HCT116 (cell line): ENCODE measurements at regions not wholly inside any gene's neighbourhood (a gene's known extent, or its start where the extent isn't known, plus 50 kb on each side); places are given as distances from the start of the nearest gene placed in this dataset.

Source experiments
- ATAC-seq: fragments of 200-7000 bp; cut with Tn5 transposase; 2 replicates; pipeline ENCODE4 v1.9.1; 2020; ENCODE audit warnings: mild to moderate bottlenecking, moderate library complexity
- BruUV-seq: library from RNA; stranded (reverse); fragments of 400-500 nt; replicated peaks from 2 replicates; lab custom pipeline; 2021; lab: Mats Ljungman, UMichigan
- CTCF ChIA-PET: fragments of 300-600 bp; sonication (Branson Sonifier 250); formaldehyde crosslinking; loops from one replicate; lab custom pipeline; 2021; ENCODE audit warnings: antibody characterized with exemption; lab: Charles Lee
- POLR2A ChIA-PET: fragments of 300-600, 350-600 bp; sonication (Branson Sonifier 250); formaldehyde crosslinking; loops from one replicate; lab custom pipeline; 2021; ENCODE audit warnings: antibody characterized with exemption; lab: Charles Lee
- RAD21 ChIA-PET, 2 experiments: fragments of 300-600 bp; sonication (Branson Sonifier 250); formaldehyde crosslinking; loops; one replicate each; lab custom pipeline; 2023; ENCODE audit warnings: low total read pairs in 2 of 2; ENCODE audit not compliant: uncharacterized antibody in 2 of 2, unreplicated experiment in 2 of 2, low non-redundant PET in 1 of 2; lab: Charles Lee
- DNase-seq: peaks from one replicate; pipeline ENCODE4 v3.0.0-alpha.2; 2010; ENCODE audit warnings: low read depth, low spot score
- H2AFZ ChIP-seq: fragments of 200-600 bp; shearing (Covaris generic), sonication (generic); 2 replicates; pipeline ENCODE4 v1.6.1; 2017; ENCODE audit warnings: low read depth, mixed run types, mixed read lengths, antibody characterized with exemption, low read length; ENCODE audit not compliant: poor library complexity, severe bottlenecking
- H3K27ac ChIP-seq: 2 replicates; pipeline ENCODE4 v1.5.1; 2012; ENCODE audit warnings: low read depth, low read length
- H3K27me3 ChIP-seq: fragments of 200-600 bp; sonication (generic); 2 replicates; pipeline ENCODE4 v1.6.1; 2016; ENCODE audit warnings: mixed run types, low read length, mixed read lengths; ENCODE audit not compliant: insufficient read depth
- H3K36me3 ChIP-seq, 2 experiments: fragments of 200-500 bp in 1 of 2; fragments of 200-600 bp in 1 of 2; sonication (Bioruptor generic) in 1 of 2; sonication (generic) in 1 of 2; 2 replicates each; pipeline versions ENCODE4 v1.5.1 to v1.6.1; 2014 to 2016; ENCODE audit warnings: low read length in 2 of 2, inconsistent platforms in 1 of 2, mixed read lengths in 1 of 2, mixed run types in 1 of 2; ENCODE audit not compliant: insufficient read depth in 2 of 2, control insufficient read depth in 1 of 2
- H3K4me1 ChIP-seq, 2 experiments: fragments of 200-600 bp in 1 of 2; sonication (generic) in 1 of 2; 2 replicates each; pipeline versions ENCODE4 v1.5.1 to v1.6.1; 2012 to 2017; ENCODE audit warnings: low read length in 2 of 2, inconsistent platforms in 1 of 2, mild to moderate bottlenecking in 1 of 2, mixed read lengths in 1 of 2, mixed run types in 1 of 2, moderate library complexity in 1 of 2; ENCODE audit not compliant: insufficient read depth in 2 of 2, control insufficient read depth in 1 of 2
- H3K4me2 ChIP-seq: fragments of 200-600 bp; sonication (generic); 2 replicates; pipeline ENCODE4 v1.6.1; 2017; ENCODE audit warnings: mixed run types, low read length, mixed read lengths
- H3K4me3 ChIP-seq, 2 experiments: fragments of 200-600 bp in 1 of 2; sonication (generic) in 1 of 2; replicated peaks in 1 of 2; 2 replicates each; pipeline ENCODE4 v1.5.1; 2011 to 2016; ENCODE audit warnings: low read length in 2 of 2, control low read depth in 1 of 2, low read depth in 1 of 2, mild to moderate bottlenecking in 1 of 2, mixed read lengths in 1 of 2, mixed run types in 1 of 2
- H3K79me2 ChIP-seq: fragments of 200-600 bp; sonication (generic); 2 replicates; pipeline ENCODE4 v1.6.1; 2017; ENCODE audit warnings: mild to moderate bottlenecking, mixed run types, low read length, moderate library complexity, mixed read lengths; ENCODE audit not compliant: insufficient read depth
- H3K9ac ChIP-seq: fragments of 200-600 bp; sonication (generic); 2 replicates; pipeline ENCODE4 v1.6.1; 2016; ENCODE audit warnings: low read length, mixed read lengths
- H3K9me2 ChIP-seq: fragments of 200-600 bp; sonication (generic), shearing (Covaris generic); 2 replicates; pipeline ENCODE4 v1.6.1; 2017; ENCODE audit warnings: mixed run types, mild to moderate bottlenecking, moderate library complexity; ENCODE audit not compliant: insufficient read depth
- H3K9me3 ChIP-seq, 2 experiments: fragments of 200-500 bp in 1 of 2; fragments of 200-600 bp in 1 of 2; sonication (Bioruptor generic) in 1 of 2; sonication (generic) in 1 of 2; 2 replicates each; pipeline ENCODE4 v1.6.1; 2014 to 2017; ENCODE audit warnings: low read length in 2 of 2, mixed read lengths in 2 of 2, inconsistent platforms in 1 of 2, low read depth in 1 of 2, mild to moderate bottlenecking in 1 of 2, mixed run types in 1 of 2, moderate library complexity in 1 of 2; ENCODE audit not compliant: control insufficient read depth in 1 of 2, insufficient read depth in 1 of 2
- H4K20me1 ChIP-seq: fragments of 200-600 bp; sonication (generic), shearing (Covaris generic); 2 replicates; pipeline ENCODE4 v1.6.1; 2017; ENCODE audit warnings: mixed run types, mild to moderate bottlenecking, moderate library complexity; ENCODE audit not compliant: insufficient read depth
- CBX3 ChIP-seq: IDR thresholded peaks from 2 replicates; pipeline ENCODE4 v1.6.1; 2012; ENCODE audit warnings: low read depth
- EGR1 ChIP-seq: IDR thresholded peaks from 2 replicates; pipeline ENCODE4 v1.6.1; 2012; ENCODE audit warnings: low read depth
- FOSL1 ChIP-seq: IDR thresholded peaks from 2 replicates; pipeline ENCODE4 v1.6.1; 2012; ENCODE audit warnings: low read depth
- RAD21 ChIP-seq: IDR thresholded peaks from 2 replicates; pipeline ENCODE4 v1.6.1; 2012; ENCODE audit warnings: low read depth, mild to moderate bottlenecking
- YY1 ChIP-seq: IDR thresholded peaks from 2 replicates; pipeline ENCODE4 v1.6.1; 2011; ENCODE audit warnings: low read length, low read depth, moderate library complexity, mild to moderate bottlenecking; ENCODE audit not compliant: insufficient replicate concordance; ENCODE audit errors: extremely low read depth
- intact Hi-C: fragments of 100-400 bp; cut with micrococcal nuclease; formaldehyde crosslinking; loops from 2 replicates; pipeline ENCODE4 v1.10.0; 2022
- TF ChIP-seq, protein P1 (sequence below): IDR thresholded peaks from 2 replicates; pipeline ENCODE4 v1.6.1; 2011; ENCODE audit warnings: mild to moderate bottlenecking, low read length, moderate library complexity; ENCODE audit not compliant: insufficient replicate concordance; ENCODE audit errors: extremely low read depth
- TF ChIP-seq, protein P2 (sequence below), 3 experiments: fragments of 200-600 bp in 1 of 3; sonication (generic) in 1 of 3; IDR thresholded peaks in 2 of 3; conservative IDR thresholded peaks in 1 of 3; 2 replicates each; pipeline ENCODE4 v1.5.1; 2012 to 2017; ENCODE audit warnings: low read depth in 2 of 3, low read length in 2 of 3, antibody characterized with exemption in 1 of 3, borderline replicate concordance in 1 of 3, control low read depth in 1 of 3, mild to moderate bottlenecking in 1 of 3, mixed read lengths in 1 of 3, mixed run types in 1 of 3, moderate library complexity in 1 of 3; ENCODE audit not compliant: insufficient read depth in 1 of 3
- TF ChIP-seq, protein P3 (sequence below): IDR thresholded peaks from 2 replicates; pipeline ENCODE4 v1.6.1; 2012

DNA sequence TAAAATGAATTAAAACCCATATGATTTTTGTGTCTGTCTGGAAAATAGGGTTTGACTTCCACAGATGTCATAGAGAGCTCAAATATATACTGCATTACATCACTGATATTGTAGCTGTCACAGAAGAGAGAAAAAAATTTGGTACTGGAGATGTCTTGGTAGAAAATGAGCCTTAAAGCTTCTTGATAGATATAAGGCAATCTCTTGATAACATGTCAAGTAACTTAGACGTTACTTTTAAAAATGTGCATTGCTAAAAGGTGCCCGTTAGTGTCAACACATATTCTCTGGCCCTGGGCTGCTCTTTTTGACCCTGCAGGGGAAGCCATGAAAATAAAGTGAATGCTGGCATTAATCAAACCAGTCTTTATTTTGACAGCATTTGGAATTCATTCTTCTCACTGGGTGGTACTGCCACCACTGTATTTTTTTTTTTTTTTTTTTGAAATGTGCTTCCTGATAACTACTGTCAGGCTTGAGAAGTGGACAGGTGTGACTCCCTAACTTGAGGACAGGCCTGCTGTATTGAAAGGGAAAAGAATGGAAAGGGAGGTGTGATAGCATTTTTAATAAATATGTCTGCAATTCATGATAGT, 53.0 kb upstream of the RAPGEF2 start:
- no peaks in the 10 kb centered on the region for H3K9me3 ChIP-seq
- H3K27ac ChIP-seq, result no peak overlapping the region
- no peak for ATAC-seq
- no peak for TF ChIP-seq FOSL1
- intact Hi-C loops, result no loop called here
- no peak overlapping the region for H3K4me2 ChIP-seq
- H3K79me2 ChIP-seq, result no peaks in the 10 kb centered on the region
- BruUV-seq, result no TSS peak
- H3K9ac ChIP-seq, result no peak overlapping the region
- RAD21 ChIA-PET, result no interaction called here
- no peak overlapping the region for H2AFZ ChIP-seq
- CTCF ChIA-PET, result no interaction called here
- no peaks in the 10 kb centered on the region for H4K20me1 ChIP-seq
- no peak overlapping the region for H3K4me3 ChIP-seq
- H3K36me3 ChIP-seq, result no peaks in the 10 kb centered on the region
- no peak for DNase-seq
- POLR2A ChIA-PET, result no interaction called here
- H3K27me3 ChIP-seq, result no peaks in the 10 kb centered on the region
- H3K9me2 ChIP-seq, result no peaks in the 10 kb centered on the region
- H3K4me1 ChIP-seq, result peaks cover 0 to 5% of the 10 kb centered on the region in 2 experiments; a peak in 2 of 4 replicates

DNA sequence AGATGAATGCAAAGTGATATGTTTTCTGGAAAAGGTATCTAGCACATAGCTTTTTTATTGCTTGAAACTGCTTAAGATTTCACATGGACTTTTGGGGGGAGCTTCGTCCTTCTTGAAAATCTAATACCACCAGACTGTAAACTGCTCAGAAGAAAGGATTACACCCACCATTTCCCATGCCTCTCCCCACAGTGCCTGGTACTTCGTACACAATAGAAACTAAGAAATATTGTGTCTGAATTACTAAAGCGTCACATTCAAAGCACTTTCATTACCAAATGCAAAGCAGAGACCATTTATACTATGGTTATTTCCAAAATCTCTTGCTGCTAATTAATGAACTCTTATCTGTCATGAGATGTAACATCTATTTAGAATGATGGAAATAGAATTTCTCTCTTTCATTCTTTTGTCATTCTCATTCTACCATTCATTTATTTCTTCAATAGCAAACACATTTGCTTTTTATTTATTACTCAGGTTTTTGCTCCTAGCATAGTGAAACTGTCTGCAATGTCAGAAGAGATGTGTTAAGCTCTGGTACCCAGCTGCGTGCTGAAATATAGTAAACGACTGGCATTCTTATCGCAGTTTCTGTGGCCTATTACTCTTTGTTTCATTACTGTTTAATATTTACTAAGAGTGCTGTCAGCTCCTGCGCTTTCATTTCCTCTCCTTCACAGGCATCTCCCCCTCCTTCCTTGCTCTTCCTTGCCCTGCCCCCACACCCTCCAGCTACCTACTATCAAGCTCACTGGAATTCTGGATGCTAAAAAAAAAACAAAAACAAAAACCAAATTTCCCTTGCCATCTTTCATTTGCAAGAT, 51.4 kb upstream of the RAPGEF2 start:
- no peak overlapping the region for H3K4me3 ChIP-seq
- ATAC-seq, result no peak
- H3K36me3 ChIP-seq, result no peaks in the 10 kb centered on the region
- H3K9me3 ChIP-seq, result no peaks in the 10 kb centered on the region
- RAD21 ChIA-PET, result no interaction called here
- CTCF ChIA-PET, result no interaction called here
- no peak overlapping the region for H3K4me2 ChIP-seq
- TF ChIP-seq CBX3 (no peak), FOSL1 (no peak), YY1 (no peak), EGR1 (no peak), RAD21 (no peak)
- TF ChIP-seq, protein P1, sequence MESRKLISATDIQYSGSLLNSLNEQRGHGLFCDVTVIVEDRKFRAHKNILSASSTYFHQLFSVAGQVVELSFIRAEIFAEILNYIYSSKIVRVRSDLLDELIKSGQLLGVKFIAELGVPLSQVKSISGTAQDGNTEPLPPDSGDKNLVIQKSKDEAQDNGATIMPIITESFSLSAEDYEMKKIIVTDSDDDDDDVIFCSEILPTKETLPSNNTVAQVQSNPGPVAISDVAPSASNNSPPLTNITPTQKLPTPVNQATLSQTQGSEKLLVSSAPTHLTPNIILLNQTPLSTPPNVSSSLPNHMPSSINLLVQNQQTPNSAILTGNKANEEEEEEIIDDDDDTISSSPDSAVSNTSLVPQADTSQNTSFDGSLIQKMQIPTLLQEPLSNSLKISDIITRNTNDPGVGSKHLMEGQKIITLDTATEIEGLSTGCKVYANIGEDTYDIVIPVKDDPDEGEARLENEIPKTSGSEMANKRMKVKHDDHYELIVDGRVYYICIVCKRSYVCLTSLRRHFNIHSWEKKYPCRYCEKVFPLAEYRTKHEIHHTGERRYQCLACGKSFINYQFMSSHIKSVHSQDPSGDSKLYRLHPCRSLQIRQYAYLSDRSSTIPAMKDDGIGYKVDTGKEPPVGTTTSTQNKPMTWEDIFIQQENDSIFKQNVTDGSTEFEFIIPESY, result no peak
- TF ChIP-seq, protein P2, sequence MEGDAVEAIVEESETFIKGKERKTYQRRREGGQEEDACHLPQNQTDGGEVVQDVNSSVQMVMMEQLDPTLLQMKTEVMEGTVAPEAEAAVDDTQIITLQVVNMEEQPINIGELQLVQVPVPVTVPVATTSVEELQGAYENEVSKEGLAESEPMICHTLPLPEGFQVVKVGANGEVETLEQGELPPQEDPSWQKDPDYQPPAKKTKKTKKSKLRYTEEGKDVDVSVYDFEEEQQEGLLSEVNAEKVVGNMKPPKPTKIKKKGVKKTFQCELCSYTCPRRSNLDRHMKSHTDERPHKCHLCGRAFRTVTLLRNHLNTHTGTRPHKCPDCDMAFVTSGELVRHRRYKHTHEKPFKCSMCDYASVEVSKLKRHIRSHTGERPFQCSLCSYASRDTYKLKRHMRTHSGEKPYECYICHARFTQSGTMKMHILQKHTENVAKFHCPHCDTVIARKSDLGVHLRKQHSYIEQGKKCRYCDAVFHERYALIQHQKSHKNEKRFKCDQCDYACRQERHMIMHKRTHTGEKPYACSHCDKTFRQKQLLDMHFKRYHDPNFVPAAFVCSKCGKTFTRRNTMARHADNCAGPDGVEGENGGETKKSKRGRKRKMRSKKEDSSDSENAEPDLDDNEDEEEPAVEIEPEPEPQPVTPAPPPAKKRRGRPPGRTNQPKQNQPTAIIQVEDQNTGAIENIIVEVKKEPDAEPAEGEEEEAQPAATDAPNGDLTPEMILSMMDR (IDR thresholded peaks at IDR 0.05 in 2 of 3, conservative IDR thresholded peaks at IDR 0.05 in 1 of 3; ENCODE audit: borderline replicate concordance in 1 of 3, insufficient read depth in 1 of 3, low read depth in 2 of 3, low read length in 2 of 3), result no peak
- TF ChIP-seq, protein P3, sequence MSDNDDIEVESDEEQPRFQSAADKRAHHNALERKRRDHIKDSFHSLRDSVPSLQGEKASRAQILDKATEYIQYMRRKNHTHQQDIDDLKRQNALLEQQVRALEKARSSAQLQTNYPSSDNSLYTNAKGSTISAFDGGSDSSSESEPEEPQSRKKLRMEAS, result no peak
- TF ChIP-seq, all 23 proteins: peak for 0
- Histone ChIP-seq H3K9ac (no peak overlapping the region), H3K4me1 (peaks cover 0 to 5% of the 10 kb centered on the region in 2 experiments; a peak in 2 of 4 replicates), H2AFZ (no peak overlapping the region), H4K20me1 (no peaks in the 10 kb centered on the region), H3K79me2 (no peaks in the 10 kb centered on the region), H3K27me3 (0 out of 2 replicates have a peak, but pooled peaks cover 3% of the 10 kb centered on the region), H3K9me2 (no peaks in the 10 kb centered on the region), H3K27ac (no peak overlapping the region)
- DNase-seq, result no peak
- POLR2A ChIA-PET, result no interaction called here
- intact Hi-C loops, result no loop called here
- BruUV-seq, result no TSS peak
